GM12891 (cell line): ENCODE measurements at regions not wholly inside any gene's neighbourhood (a gene's known extent, or its start where the extent isn't known, plus 50 kb on each side); places are given as distances from the start of the nearest gene placed in this dataset.

ENCODE experiments used
- PAX5 ChIP-seq: IDR thresholded peaks from 2 replicates; pipeline ENCODE4 v1.6.1; 2011; ENCODE audit warnings: low read length, moderate library complexity, mild to moderate bottlenecking; ENCODE audit not compliant: insufficient read depth, severe bottlenecking
- POLR2A ChIP-seq: IDR thresholded peaks from 2 replicates; pipeline ENCODE4 v1.6.1; 2011; ENCODE audit warnings: low read depth, low read length, control low read depth
- POLR2AphosphoS5 ChIP-seq: IDR thresholded peaks from 2 replicates; pipeline ENCODE4 v1.6.1; 2011; ENCODE audit warnings: low read depth, low read length, control low read depth
- SPI1 ChIP-seq: IDR thresholded peaks from 2 replicates; pipeline ENCODE4 v1.6.1; 2011; ENCODE audit warnings: low read depth, low read length, control low read depth
- TAF1 ChIP-seq: IDR thresholded peaks from 2 replicates; pipeline ENCODE4 v1.6.1; 2011; ENCODE audit warnings: low read depth, low read length, control low read depth

DNA sequence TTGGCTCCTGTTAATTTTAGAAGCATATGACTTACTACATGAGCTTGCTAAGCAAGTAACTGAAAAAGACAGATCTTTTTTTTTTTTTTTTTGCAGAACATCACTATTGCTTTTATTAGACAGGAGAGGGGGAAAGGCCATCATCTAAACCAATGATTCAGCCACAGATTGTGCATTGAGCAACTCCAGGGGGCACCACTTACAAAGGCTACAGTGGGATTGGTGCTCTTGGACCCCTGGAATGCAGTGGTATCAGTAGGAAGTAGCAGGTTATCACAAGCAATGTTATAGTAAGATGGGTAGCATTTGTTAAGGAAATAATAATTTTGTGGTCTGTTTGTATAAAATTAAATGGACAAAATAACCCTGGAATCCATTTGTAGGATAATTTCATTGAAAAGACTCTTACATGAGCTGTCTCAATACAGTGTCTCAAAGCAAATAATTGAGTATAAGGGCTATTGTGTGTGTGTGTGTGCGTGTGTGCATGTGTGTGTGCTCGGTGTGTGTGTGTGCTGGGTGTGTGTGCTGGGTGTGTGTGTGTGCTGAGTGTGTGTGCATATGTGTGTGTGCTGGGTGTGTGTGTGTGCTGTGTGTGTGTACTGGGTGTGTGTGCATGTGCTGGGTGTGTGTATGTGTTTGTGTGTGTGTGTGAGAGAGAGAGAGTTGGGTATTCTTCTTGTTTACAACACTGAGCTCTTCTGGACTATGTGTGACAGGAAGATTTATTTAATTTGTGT lies 296.3 kb downstream of the PCDH7 start:
- TF ChIP-seq POLR2AphosphoS5 (no peak), PAX5 (no peak), POLR2A (no peak), TAF1 (no peak), SPI1 (no peak)
